IMR-90 (cell line): ENCODE measurements at regions not wholly inside any gene's neighbourhood (a gene's known extent, or its start where the extent isn't known, plus 50 kb on each side); places are given as distances from the start of the nearest gene placed in this dataset.

Source experiments
- ATAC-seq: fragments of 200-7000 bp; cut with Tn5 transposase; 2 replicates; pipeline ENCODE4 v1.9.1; 2020; ENCODE audit warnings: low read depth, mild to moderate bottlenecking, moderate library complexity
- BruUV-seq: library from RNA; stranded (reverse); fragments of 400-500 nt; replicated peaks from 2 replicates; lab custom pipeline; 2021; lab: Mats Ljungman, UMichigan
- CTCF ChIA-PET: fragments of 300-600 bp; formaldehyde crosslinking; extraction: SDS; loops from one replicate; lab custom pipeline; 2021; ENCODE audit warnings: antibody characterized with exemption; lab: Yijun Ruan, JAX
- POLR2A ChIA-PET: fragments of 300-600 bp; sonication (Branson Sonifier 250); formaldehyde crosslinking; loops from one replicate; lab custom pipeline; 2022; ENCODE audit warnings: antibody characterized with exemption; ENCODE audit not compliant: unreplicated experiment; lab: Charles Lee
- DNase-seq: peaks from one replicate; pipeline ENCODE4 v3.0.0; 2013
- H2AFZ ChIP-seq: replicated peaks from 2 replicates; pipeline ENCODE3; 2013; ENCODE audit warnings: low read length, mild to moderate bottlenecking; ENCODE audit not compliant: poor library complexity
- H2AK5ac ChIP-seq: 2 replicates; pipeline ENCODE4 v1.6.1; 2013; ENCODE audit warnings: low read depth, low read length, inconsistent platforms
- H2AK9ac ChIP-seq: replicated peaks from 2 replicates; pipeline ENCODE3; 2013; ENCODE audit warnings: mild to moderate bottlenecking, low read depth, low read length, moderate library complexity; ENCODE audit not compliant: poor library complexity
- H2BK120ac ChIP-seq: 2 replicates; pipeline ENCODE4 v1.6.1; 2013; ENCODE audit warnings: low read depth, low read length, inconsistent platforms
- H2BK15ac ChIP-seq: 3 replicates; pipeline ENCODE4 v1.6.1; 2013; ENCODE audit warnings: low read depth, low read length, inconsistent platforms
- H2BK20ac ChIP-seq: 2 replicates; pipeline ENCODE4 v1.6.1; 2013; ENCODE audit warnings: low read depth, mild to moderate bottlenecking, inconsistent platforms, low read length, moderate library complexity
- H2BK5ac ChIP-seq: 2 replicates; pipeline ENCODE4 v1.6.1; 2013; ENCODE audit warnings: mild to moderate bottlenecking, low read depth, low read length, inconsistent platforms; ENCODE audit not compliant: poor library complexity, severe bottlenecking
- H3K14ac ChIP-seq: replicated peaks from 2 replicates; pipeline ENCODE4 v1.6.1; 2013; ENCODE audit warnings: low read depth, low read length, inconsistent platforms
- H3K18ac ChIP-seq: 2 replicates; pipeline ENCODE4 v1.6.1; 2013; ENCODE audit warnings: low read depth, low read length, control low read depth
- H3K23ac ChIP-seq: 2 replicates; pipeline ENCODE4 v1.6.1; 2013; ENCODE audit warnings: low read depth, low read length, inconsistent platforms
- H3K27ac ChIP-seq: 2 replicates; pipeline ENCODE4 v1.5.1; 2013; ENCODE audit warnings: mild to moderate bottlenecking, control low read depth, low read length; ENCODE audit not compliant: insufficient read depth
- H3K27me3 ChIP-seq: 2 replicates; pipeline ENCODE4 v1.6.1; 2013; ENCODE audit warnings: low read length; ENCODE audit not compliant: control insufficient read depth, insufficient read depth
- H3K36me3 ChIP-seq: 2 replicates; pipeline ENCODE4 v1.6.1; 2013; ENCODE audit warnings: low read length, mixed read lengths; ENCODE audit not compliant: control insufficient read depth, insufficient read depth
- H3K4ac ChIP-seq: 2 replicates; pipeline ENCODE4 v1.6.1; 2013; ENCODE audit warnings: low read depth, low read length, inconsistent platforms
- H3K4me1 ChIP-seq: 2 replicates; pipeline ENCODE4 v1.6.1; 2013; ENCODE audit warnings: low read length, mixed read lengths; ENCODE audit not compliant: control insufficient read depth, insufficient read depth
- H3K4me2 ChIP-seq: 2 replicates; pipeline ENCODE4 v1.6.1; 2013; ENCODE audit warnings: low read depth, mild to moderate bottlenecking, control low read depth, low read length, moderate library complexity
- H3K4me3 ChIP-seq: 2 replicates; pipeline ENCODE4 v1.5.1; 2013; ENCODE audit warnings: low read depth, mild to moderate bottlenecking, control low read depth, low read length, moderate library complexity; ENCODE audit not compliant: insufficient read depth
- H3K56ac ChIP-seq: 2 replicates; pipeline ENCODE4 v1.6.1; 2013; ENCODE audit warnings: low read length, inconsistent platforms; ENCODE audit not compliant: insufficient read depth; ENCODE audit errors: extremely low read depth
- H3K79me1 ChIP-seq, 2 experiments: 2 replicates each; pipeline ENCODE4 v1.6.1; 2013; ENCODE audit warnings: low read length in 2 of 2, inconsistent platforms in 1 of 2, low read depth in 1 of 2
- H3K9ac ChIP-seq: 2 replicates; pipeline ENCODE4 v1.6.1; 2013; ENCODE audit warnings: low read depth, low read length, control low read depth
- H3K9me1 ChIP-seq: 2 replicates; pipeline ENCODE4 v1.6.1; 2013; ENCODE audit warnings: low read length, inconsistent platforms; ENCODE audit not compliant: insufficient read depth
- H3K9me3 ChIP-seq: 2 replicates; pipeline ENCODE4 v1.6.1; 2013; ENCODE audit warnings: low read length; ENCODE audit not compliant: control insufficient read depth, insufficient read depth
- H4K20me1 ChIP-seq: 2 replicates; pipeline ENCODE4 v1.6.1; 2013; ENCODE audit warnings: low read length, inconsistent platforms; ENCODE audit not compliant: insufficient read depth
- H4K5ac ChIP-seq: 2 replicates; pipeline ENCODE4 v1.6.1; 2013; ENCODE audit warnings: mild to moderate bottlenecking, low read depth, low read length, control low read depth
- H4K8ac ChIP-seq, 2 experiments: 2 replicates each; pipeline ENCODE4 v1.6.1; 2013; ENCODE audit warnings: low read depth in 2 of 2, low read length in 2 of 2, control low read depth in 1 of 2, inconsistent platforms in 1 of 2
- H4K91ac ChIP-seq: 2 replicates; pipeline ENCODE4 v1.6.1; 2013; ENCODE audit warnings: low read depth, low read length, inconsistent platforms; ENCODE audit not compliant: insufficient read depth
- BHLHE40 ChIP-seq: fragments of 150-350 bp; IDR thresholded peaks from 2 replicates; pipeline ENCODE4 v1.6.1; 2016; ENCODE audit warnings: mild to moderate bottlenecking, low read depth, low read length
- CEBPB ChIP-seq: IDR thresholded peaks from 2 replicates; pipeline ENCODE4 v1.6.1; 2012; ENCODE audit warnings: low read depth, low read length, improper control_type of control experiment
- WGBS, 2 experiments: methylation state at CpG; one replicate each; pipeline versions ENCODE4 v1.1.5 to v1.1.7; 2013; ENCODE audit warnings: missing lambda C conversion rate in 2 of 2; ENCODE audit not compliant: insufficient read length in 1 of 2; ENCODE audit errors: extremely low coverage in 2 of 2; 5-methylcytosine and 5-hydroxymethylcytosine counted together
- dilution Hi-C: fragments of 300-500 bp; cut with HindIII; formaldehyde crosslinking; loops from one replicate; pipeline ENCODE4 v1.14.3; 2018; ENCODE audit warnings: low sequenced_read_pairs; ENCODE audit not compliant: unreplicated experiment
- in situ Hi-C: fragments of 300-500 bp; cut with MboI; formaldehyde crosslinking; loops from 3 replicates; pipeline ENCODE4 v1.14.3; 2019; ENCODE audit warnings: low sequenced_read_pairs, inconsistent platforms, mixed read lengths
- intact Hi-C: fragments of 100-400 bp; cut with micrococcal nuclease; formaldehyde crosslinking; loops from 2 replicates; pipeline ENCODE4 v1.10.0; 2022
- TF ChIP-seq, protein P1 (sequence below): fragments of 150-350 bp; IDR thresholded peaks from 2 replicates; pipeline ENCODE4 v1.6.1; 2016; ENCODE audit warnings: low read depth, mild to moderate bottlenecking, low read length, moderate library complexity, borderline replicate concordance

DNA sequence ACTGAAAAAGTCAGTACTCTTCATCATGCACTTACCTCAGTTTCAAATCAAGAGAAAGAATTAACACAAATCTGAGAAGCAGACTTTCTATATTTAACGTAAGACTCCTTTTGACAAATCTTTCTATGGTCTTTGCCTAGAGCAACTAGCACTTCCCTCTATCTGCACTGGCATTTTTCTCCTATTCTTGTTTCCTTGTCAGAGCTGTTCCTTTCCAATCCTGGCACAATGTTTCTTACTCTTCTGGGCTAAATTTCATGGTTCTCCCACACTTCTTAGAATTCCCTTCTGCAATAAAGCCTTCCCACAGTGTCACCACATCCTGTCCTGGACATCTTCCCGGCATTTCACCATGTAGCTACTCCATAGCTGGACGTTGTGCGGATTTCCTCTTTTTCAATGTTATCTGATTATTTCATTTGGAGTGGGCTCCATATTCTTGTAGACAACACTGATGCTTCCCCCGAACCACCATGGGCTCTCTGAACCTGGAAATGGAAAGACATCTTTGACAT is 144.7 kb upstream of the CTNNA2 start:
- H3K4me2 ChIP-seq, result no peak overlapping the region
- DNase-seq, result no peak
- no peaks in the 10 kb centered on the region for H3K79me1 ChIP-seq
- no peak overlapping the region for H3K9ac ChIP-seq
- WGBS, 2 experiments, result 0% methylated on average over 1 of the region's 5 CpGs; no CpG with 5 or more reads in 1 of the 2 experiments
- H2BK15ac ChIP-seq, result no peak overlapping the region
- dilution Hi-C loops (no loop called here), in situ Hi-C loops (no loop called here), intact Hi-C loops (no loop called here)
- H4K5ac ChIP-seq, result no peak overlapping the region
- no peak overlapping the region for H2AK5ac ChIP-seq
- H2BK5ac ChIP-seq, result no peak overlapping the region
- H3K23ac ChIP-seq, result no peak overlapping the region
- H3K9me1 ChIP-seq, result no peaks in the 10 kb centered on the region
- H3K27ac ChIP-seq, result no peak overlapping the region
- H3K18ac ChIP-seq, result no peak overlapping the region
- no peak overlapping the region for H2BK20ac ChIP-seq
- H3K14ac ChIP-seq, result no peak overlapping the region
- no peak overlapping the region for H3K4ac ChIP-seq
- ChIA-PET CTCF (no interaction called here), POLR2A (no interaction called here)
- no peak overlapping the region for H4K91ac ChIP-seq
- BruUV-seq, result no TSS peak
- no peaks in the 10 kb centered on the region for H3K27me3 ChIP-seq
- H2AFZ ChIP-seq, result no peak overlapping the region
- no peaks in the 10 kb centered on the region for H4K20me1 ChIP-seq
- no peak overlapping the region for H2AK9ac ChIP-seq
- H3K9me3 ChIP-seq, result peaks cover 17% of the 10 kb centered on the region
- TF ChIP-seq BHLHE40 (no peak), CEBPB (no peak)
- TF ChIP-seq, protein P1, sequence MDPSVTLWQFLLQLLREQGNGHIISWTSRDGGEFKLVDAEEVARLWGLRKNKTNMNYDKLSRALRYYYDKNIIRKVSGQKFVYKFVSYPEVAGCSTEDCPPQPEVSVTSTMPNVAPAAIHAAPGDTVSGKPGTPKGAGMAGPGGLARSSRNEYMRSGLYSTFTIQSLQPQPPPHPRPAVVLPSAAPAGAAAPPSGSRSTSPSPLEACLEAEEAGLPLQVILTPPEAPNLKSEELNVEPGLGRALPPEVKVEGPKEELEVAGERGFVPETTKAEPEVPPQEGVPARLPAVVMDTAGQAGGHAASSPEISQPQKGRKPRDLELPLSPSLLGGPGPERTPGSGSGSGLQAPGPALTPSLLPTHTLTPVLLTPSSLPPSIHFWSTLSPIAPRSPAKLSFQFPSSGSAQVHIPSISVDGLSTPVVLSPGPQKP, result no peak
- no peak overlapping the region for H3K4me3 ChIP-seq
- H3K4me1 ChIP-seq, result no peaks in the 10 kb centered on the region
- H3K56ac ChIP-seq, result no peak overlapping the region
- H2BK120ac ChIP-seq, result no peak overlapping the region
- ATAC-seq, result no peak
- H3K36me3 ChIP-seq, result no peaks in the 10 kb centered on the region
- H4K8ac ChIP-seq, result no peak overlapping the region
